GM12878 (cell line): ENCODE measurements at regions not wholly inside any gene's neighbourhood (a gene's known extent, or its start where the extent isn't known, plus 50 kb on each side); places are given as distances from the start of the nearest gene placed in this dataset.

Experiments used
- ATAC-seq: fragments of 200-7000 bp; cut with Tn5 transposase; 3 replicates; pipeline ENCODE4 v1.9.1; 2020; ENCODE audit warnings: mild to moderate bottlenecking, moderate library complexity
- BruUV-seq: library from RNA; stranded (reverse); fragments of 400-500 nt; replicated peaks from 2 replicates; lab custom pipeline; 2021; lab: Mats Ljungman, UMichigan
- CTCF ChIA-PET: fragments of 300-600 bp; sonication (Branson Sonifier 250); formaldehyde crosslinking; extraction: SDS; loops from one replicate; lab custom pipeline; 2021; ENCODE audit warnings: inconsistent platforms; lab: Yijun Ruan, JAX
- POLR2A ChIA-PET: fragments of 350-600 bp; formaldehyde crosslinking; extraction: SDS; loops from one replicate; lab custom pipeline; 2021; ENCODE audit warnings: inconsistent platforms; lab: Charles Lee
- RAD21 ChIA-PET: fragments of 300-600 bp; sonication (Branson Sonifier 250); formaldehyde crosslinking; loops from one replicate; lab custom pipeline; 2023; ENCODE audit warnings: antibody characterized with exemption; ENCODE audit not compliant: unreplicated experiment; lab: Charles Lee
- SMC1A ChIA-PET: fragments of 300-600 bp; sonication (Branson Sonifier 250); formaldehyde crosslinking; loops from one replicate; lab custom pipeline; 2023; ENCODE audit not compliant: unreplicated experiment, uncharacterized antibody; lab: Charles Lee
- DNase-seq: peaks from one replicate; pipeline ENCODE4 v3.0.0-alpha.2; 2011; ENCODE audit warnings: low read depth, low spot score
- FAIRE-seq: peaks from 3 replicates; lab custom pipeline; 2011; peaks lifted over from hg19 to GRCh38; lab: Jason Lieb, UNC
- H2AFZ ChIP-seq: 2 replicates; pipeline ENCODE4 v1.6.0; 2011; ENCODE audit warnings: low read depth, low read length, control low read depth; ENCODE audit not compliant: control insufficient read depth
- H3K27ac ChIP-seq: 2 replicates; pipeline ENCODE4 v1.5.1; 2011; ENCODE audit warnings: control low read depth; ENCODE audit not compliant: control insufficient read depth, insufficient read depth
- H3K27me3 ChIP-seq, 2 experiments: replicated peaks in 1 of 2; 2 replicates each; pipeline versions ENCODE4 v1.6.0 to v1.6.1; 2011; ENCODE audit warnings: low read length in 1 of 2; ENCODE audit not compliant: control insufficient read depth in 2 of 2, insufficient read depth in 2 of 2
- H3K36me3 ChIP-seq, 2 experiments: 2 replicates each; pipeline ENCODE4 v1.5.1; 2011; ENCODE audit warnings: low read length in 1 of 2; ENCODE audit not compliant: control insufficient read depth in 2 of 2, insufficient read depth in 2 of 2
- H3K4me1 ChIP-seq: 2 replicates; pipeline ENCODE4 v1.6.1; 2011; ENCODE audit warnings: mild to moderate bottlenecking, low read length, moderate library complexity, mixed read lengths; ENCODE audit not compliant: control insufficient read depth, insufficient read depth
- H3K4me2 ChIP-seq: 2 replicates; pipeline ENCODE4 v1.6.0; 2011; ENCODE audit warnings: control low read depth; ENCODE audit not compliant: control insufficient read depth, insufficient read depth
- H3K4me3 ChIP-seq: fragments of 200-600 bp; sonication (generic); 2 replicates; pipeline ENCODE4 v1.5.1; 2016
- H3K79me2 ChIP-seq: 2 replicates; pipeline ENCODE4 v1.6.0; 2011; ENCODE audit warnings: low read length; ENCODE audit not compliant: control insufficient read depth, insufficient read depth
- H3K9ac ChIP-seq: 2 replicates; pipeline ENCODE4 v1.8.0; 2011; ENCODE audit warnings: low read length, control low read depth, mixed read lengths; ENCODE audit not compliant: control insufficient read depth, insufficient read depth
- H3K9me3 ChIP-seq: replicated peaks from 3 replicates; pipeline ENCODE4 v1.5.1; 2011; ENCODE audit warnings: mild to moderate bottlenecking, low read length; ENCODE audit not compliant: control insufficient read depth, insufficient read depth
- H4K20me1 ChIP-seq: 2 replicates; pipeline ENCODE4 v1.6.0; 2011; ENCODE audit not compliant: control insufficient read depth, insufficient read depth
- ASH2L ChIP-seq: fragments of 300-600, 200-600 bp; sonication (generic); IDR thresholded peaks from 2 replicates; pipeline ENCODE4 v1.6.1; 2017; ENCODE audit warnings: low read depth, mild to moderate bottlenecking, borderline replicate concordance
- BACH1 ChIP-seq: fragments of 450-650 bp; IDR thresholded peaks from 2 replicates; pipeline ENCODE4 v1.6.1; 2017; ENCODE audit warnings: mild to moderate bottlenecking, borderline replicate concordance
- BHLHE40 ChIP-seq, 2 experiments: fragments of 450-650 bp in 1 of 2; IDR thresholded peaks; 2 replicates each; pipeline ENCODE4 v1.6.1; 2011 to 2017; ENCODE audit warnings: low read depth in 2 of 2, borderline replicate concordance in 1 of 2, improper control_type of control experiment in 1 of 2, low read length in 1 of 2, mild to moderate bottlenecking in 1 of 2
- CEBPB ChIP-seq, 2 experiments: fragments of 150-350 bp in 1 of 2; IDR thresholded peaks; 2 replicates each; pipeline ENCODE4 v1.6.1; 2012 to 2014; ENCODE audit warnings: low read depth in 2 of 2, low read length in 2 of 2, borderline replicate concordance in 1 of 2, inconsistent platforms in 1 of 2
- CREM ChIP-seq: IDR thresholded peaks from 2 replicates; pipeline ENCODE4 v1.6.1; 2014; ENCODE audit warnings: antibody characterized with exemption, low read depth
- HDAC6 ChIP-seq: fragments of 200-600 bp; sonication (generic); IDR thresholded peaks from one replicate; pipeline ENCODE4 v1.8.0; 2017; ENCODE audit warnings: antibody characterized with exemption; ENCODE audit not compliant: unreplicated experiment
- IKZF2 ChIP-seq, 2 experiments: fragments of 450-650 bp; IDR thresholded peaks; 2 replicates each; pipeline ENCODE4 v1.6.1; 2017; ENCODE audit warnings: mild to moderate bottlenecking in 2 of 2, moderate library complexity in 2 of 2
- MEF2A ChIP-seq: IDR thresholded peaks from 2 replicates; pipeline ENCODE4 v1.6.1; 2011; ENCODE audit warnings: low read depth, mild to moderate bottlenecking, low read length, moderate library complexity; ENCODE audit not compliant: insufficient read depth
- NR2C1 ChIP-seq: fragments of 450-650 bp; IDR thresholded peaks from 2 replicates; pipeline ENCODE4 v1.6.1; 2017; ENCODE audit warnings: antibody characterized with exemption, mild to moderate bottlenecking, moderate library complexity
- SKIL ChIP-seq: fragments of 450-650 bp; IDR thresholded peaks from 2 replicates; pipeline ENCODE4 v1.6.1; 2017; ENCODE audit warnings: mild to moderate bottlenecking, low read depth, inconsistent platforms; ENCODE audit not compliant: poor library complexity, severe bottlenecking
- ZBED1 ChIP-seq: IDR thresholded peaks from 2 replicates; pipeline ENCODE4 v1.6.1; 2016; ENCODE audit warnings: borderline replicate concordance
- WGBS: methylation state at CpG from one replicate; pipeline ENCODE4 v1.1.6; 2016; ENCODE audit warnings: low lambda C conversion rate; ENCODE audit not compliant: insufficient replicate concordance, insufficient coverage; ENCODE audit errors: missing lambda C conversion rate; 5-methylcytosine and 5-hydroxymethylcytosine counted together
- in situ Hi-C: fragments of 300-500 bp; cut with MboI; formaldehyde crosslinking; loops from 9 replicates; pipeline ENCODE4 v1.14.3; 2018; ENCODE audit warnings: mixed read lengths
- intact Hi-C: fragments of 100-400 bp; cut with micrococcal nuclease; formaldehyde crosslinking; loops from one replicate; pipeline ENCODE4 v1.14.2; 2022; ENCODE audit not compliant: unreplicated experiment
- TF ChIP-seq, protein P1 (sequence below): IDR thresholded peaks from 2 replicates; pipeline ENCODE4 v1.6.1; 2012; ENCODE audit warnings: low read depth, low read length, improper control_type of control experiment

GRCh38 chr7:149662591-149663095 is 110.7 kb downstream of the ZNF467 start (continued):
- TF ChIP-seq HDAC6, result no peak
- no peak for TF ChIP-seq MEF2A
- TF ChIP-seq NR2C1, result no peak
- no peak for TF ChIP-seq CEBPB (IDR thresholded peaks at IDR 0.05; ENCODE audit: borderline replicate concordance in 1 of 2, low read depth in 2 of 2, low read length in 2 of 2)
- TF ChIP-seq ZBED1, result no peak
- no peak for TF ChIP-seq IKZF2 (IDR thresholded peaks at IDR 0.05)
- no peak for TF ChIP-seq BHLHE40 (IDR thresholded peaks at IDR 0.05; ENCODE audit: borderline replicate concordance in 1 of 2, low read depth in 2 of 2, low read length in 1 of 2)
- TF ChIP-seq, protein P1, sequence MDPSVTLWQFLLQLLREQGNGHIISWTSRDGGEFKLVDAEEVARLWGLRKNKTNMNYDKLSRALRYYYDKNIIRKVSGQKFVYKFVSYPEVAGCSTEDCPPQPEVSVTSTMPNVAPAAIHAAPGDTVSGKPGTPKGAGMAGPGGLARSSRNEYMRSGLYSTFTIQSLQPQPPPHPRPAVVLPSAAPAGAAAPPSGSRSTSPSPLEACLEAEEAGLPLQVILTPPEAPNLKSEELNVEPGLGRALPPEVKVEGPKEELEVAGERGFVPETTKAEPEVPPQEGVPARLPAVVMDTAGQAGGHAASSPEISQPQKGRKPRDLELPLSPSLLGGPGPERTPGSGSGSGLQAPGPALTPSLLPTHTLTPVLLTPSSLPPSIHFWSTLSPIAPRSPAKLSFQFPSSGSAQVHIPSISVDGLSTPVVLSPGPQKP, result no peak
- no peak for TF ChIP-seq BACH1

- BruUV-seq, result no TSS peak
- ATAC-seq (no peak), FAIRE-seq (no peak), DNase-seq (no peak)
- no peak overlapping the region for H3K4me2 ChIP-seq
- CTCF ChIA-PET, result interaction anchor here (1.0 kb wide), 2 partner anchors 11 to 86 kb away, joined by 3 read pairs; no protein-coding TSS in a partner anchor
- SMC1A ChIA-PET, result no interaction called here
- H3K9me3 ChIP-seq, result no peaks in the 10 kb centered on the region
- no peak overlapping the region for H3K27ac ChIP-seq
- RAD21 ChIA-PET, result no interaction called here
- no peaks in the 10 kb centered on the region for H4K20me1 ChIP-seq
- no peaks in the 10 kb centered on the region for H3K36me3 ChIP-seq
- H3K9ac ChIP-seq, result no peak overlapping the region
- POLR2A ChIA-PET, result no interaction called here
- no peaks in the 10 kb centered on the region for H3K4me1 ChIP-seq
- no peaks in the 10 kb centered on the region for H3K27me3 ChIP-seq
- H2AFZ ChIP-seq, result no peak overlapping the region
- WGBS, result 0% methylated on average over 1 of the region's 1 CpG
- intact Hi-C loops (no loop called here), in situ Hi-C loops (no loop called here)
- H3K4me3 ChIP-seq, result no peak overlapping the region
- H3K79me2 ChIP-seq, result no peaks in the 10 kb centered on the region
- no peak for TF ChIP-seq ASH2L
- no peak for TF ChIP-seq SKIL
- TF ChIP-seq CREM, result no peak
Measured at GRCh38 chr7:149655784-149656183, 117.6 kb downstream of the ZNF467 start.
